AG10803 (cell line): ENCODE measurements at regions not wholly inside any gene's neighbourhood (a gene's known extent, or its start where the extent isn't known, plus 50 kb on each side); places are given as distances from the start of the nearest gene placed in this dataset.
"Not testable (repeated sequence)": the region's sequence is repeated elsewhere in the genome, so short reads cannot be mapped to it uniquely, and the experiment has no call there.

Experiments used
- DNase-seq: peaks from one replicate; pipeline ENCODE4 v3.0.0; 2010; ENCODE audit warnings: low read depth
- H3K4me3 ChIP-seq: 2 replicates; pipeline ENCODE4 v1.5.1; 2011; ENCODE audit warnings: mild to moderate bottlenecking, low read length, control low read depth
- TF ChIP-seq, protein P1 (sequence below): conservative IDR thresholded peaks from 2 replicates; pipeline ENCODE4 v1.5.1; 2011; ENCODE audit warnings: mild to moderate bottlenecking, low read length, control low read depth, inconsistent platforms

DNA sequence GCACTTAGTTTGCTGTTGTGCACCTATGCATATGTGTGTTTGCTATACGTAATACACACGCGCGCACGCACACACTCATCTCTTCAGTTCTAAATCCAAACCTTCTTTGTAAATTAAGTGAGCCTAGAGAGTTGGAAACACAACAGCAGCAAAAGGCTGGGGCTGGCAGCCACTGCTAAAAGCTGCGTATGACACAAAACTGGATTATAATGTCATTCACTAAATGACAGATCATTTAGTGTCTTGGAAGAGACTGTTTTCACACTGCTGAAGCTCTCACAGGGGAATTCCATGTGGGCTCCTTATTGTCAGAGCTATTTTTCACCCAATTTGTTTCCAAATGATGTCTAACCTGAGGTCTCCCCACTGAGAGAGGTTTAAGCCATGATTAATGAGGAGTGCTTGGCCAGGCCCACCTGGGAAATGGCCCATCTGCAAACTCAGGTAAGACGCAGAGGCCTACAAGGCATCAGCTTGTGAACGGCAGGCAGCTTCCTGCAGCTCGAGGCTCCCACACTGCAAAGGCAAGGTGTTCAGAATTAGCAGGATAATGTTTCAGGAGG, 94.2 kb downstream of the OLIG3 start:
- TF ChIP-seq, protein P1, sequence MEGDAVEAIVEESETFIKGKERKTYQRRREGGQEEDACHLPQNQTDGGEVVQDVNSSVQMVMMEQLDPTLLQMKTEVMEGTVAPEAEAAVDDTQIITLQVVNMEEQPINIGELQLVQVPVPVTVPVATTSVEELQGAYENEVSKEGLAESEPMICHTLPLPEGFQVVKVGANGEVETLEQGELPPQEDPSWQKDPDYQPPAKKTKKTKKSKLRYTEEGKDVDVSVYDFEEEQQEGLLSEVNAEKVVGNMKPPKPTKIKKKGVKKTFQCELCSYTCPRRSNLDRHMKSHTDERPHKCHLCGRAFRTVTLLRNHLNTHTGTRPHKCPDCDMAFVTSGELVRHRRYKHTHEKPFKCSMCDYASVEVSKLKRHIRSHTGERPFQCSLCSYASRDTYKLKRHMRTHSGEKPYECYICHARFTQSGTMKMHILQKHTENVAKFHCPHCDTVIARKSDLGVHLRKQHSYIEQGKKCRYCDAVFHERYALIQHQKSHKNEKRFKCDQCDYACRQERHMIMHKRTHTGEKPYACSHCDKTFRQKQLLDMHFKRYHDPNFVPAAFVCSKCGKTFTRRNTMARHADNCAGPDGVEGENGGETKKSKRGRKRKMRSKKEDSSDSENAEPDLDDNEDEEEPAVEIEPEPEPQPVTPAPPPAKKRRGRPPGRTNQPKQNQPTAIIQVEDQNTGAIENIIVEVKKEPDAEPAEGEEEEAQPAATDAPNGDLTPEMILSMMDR = no peak
- DNase-seq = no peak
- no peak overlapping the region for H3K4me3 ChIP-seq

DNA sequence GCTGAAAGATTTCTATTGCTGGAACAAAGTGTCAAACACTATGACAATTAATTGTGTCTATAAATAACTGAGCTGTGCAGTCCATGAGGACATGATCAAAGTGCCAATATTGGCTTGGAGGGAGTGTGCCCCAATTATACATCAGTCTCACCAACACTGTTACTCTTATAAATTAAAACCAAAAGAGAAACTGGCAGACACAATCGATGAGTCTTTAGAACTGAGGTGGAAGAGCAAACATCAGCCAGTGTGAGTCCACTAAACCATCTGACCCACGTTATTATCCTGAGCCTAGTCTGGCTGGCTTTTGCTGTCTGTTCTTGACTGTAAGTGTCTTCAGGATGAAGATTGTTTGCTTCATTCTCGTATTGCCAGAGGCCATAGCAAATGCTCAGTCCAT, 98.9 kb downstream of the OLIG3 start:
- TF ChIP-seq, protein P1 = no peak
- no peak overlapping the region for H3K4me3 ChIP-seq
- DNase-seq = no peak

DNA sequence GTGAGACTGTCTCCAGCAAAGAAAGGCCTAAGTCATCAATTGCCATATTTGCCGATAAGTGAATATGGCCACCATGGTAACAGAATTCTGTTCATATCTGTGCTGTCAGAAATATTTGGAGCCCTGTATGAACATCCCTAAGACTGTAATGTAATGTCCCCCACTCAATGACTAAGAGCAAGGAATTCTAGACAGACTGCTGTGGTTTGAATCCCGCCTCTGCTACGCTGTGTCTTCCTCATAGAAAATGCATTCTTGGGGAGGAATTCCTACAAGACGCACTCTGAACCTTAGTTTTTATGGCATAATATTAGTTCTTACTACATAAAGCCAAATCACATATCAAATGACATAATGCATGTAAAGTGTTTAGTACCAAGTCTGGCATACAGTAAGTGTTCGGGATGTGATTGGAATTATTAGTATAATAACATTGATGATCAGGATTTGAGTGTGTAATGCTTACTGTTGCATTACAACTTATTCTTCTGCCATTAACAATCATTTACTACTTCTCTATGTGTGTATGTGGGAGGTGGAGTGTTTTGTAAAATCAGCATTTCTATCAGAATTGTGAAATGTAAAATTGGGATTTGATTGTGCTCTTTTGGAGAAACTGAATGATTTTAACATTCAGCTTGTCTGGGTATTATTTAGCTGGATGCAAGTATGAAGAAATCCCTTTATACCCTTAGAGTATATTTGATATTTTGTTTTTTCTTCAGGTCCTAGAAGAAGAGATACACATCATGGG, 103.0 kb downstream of the OLIG3 start:
- H3K4me3 ChIP-seq = no peak overlapping the region
- no peak for DNase-seq
- TF ChIP-seq, protein P1 = no peak

DNA sequence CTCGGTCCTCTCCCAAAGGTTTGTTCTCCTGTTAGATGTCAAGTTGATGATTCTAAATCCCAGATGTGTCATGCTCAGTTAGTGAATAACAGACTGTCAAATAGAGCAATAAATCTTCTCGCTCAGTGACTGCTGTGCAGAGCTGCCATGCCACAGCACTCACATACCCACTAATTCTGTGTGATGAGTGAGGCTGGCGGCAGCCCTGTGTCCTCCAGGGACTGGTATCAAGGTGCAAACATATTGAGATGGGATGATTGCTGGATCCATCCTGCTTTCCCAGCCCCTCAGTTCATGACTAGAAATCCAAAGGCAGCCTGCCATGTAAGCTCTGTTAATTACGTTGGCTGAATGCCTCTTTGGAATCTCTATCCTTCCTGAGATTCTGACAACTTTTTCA, 103.9 kb downstream of the OLIG3 start:
- no peak overlapping the region for H3K4me3 ChIP-seq
- TF ChIP-seq, protein P1 = no peak
- no peak for DNase-seq

DNA sequence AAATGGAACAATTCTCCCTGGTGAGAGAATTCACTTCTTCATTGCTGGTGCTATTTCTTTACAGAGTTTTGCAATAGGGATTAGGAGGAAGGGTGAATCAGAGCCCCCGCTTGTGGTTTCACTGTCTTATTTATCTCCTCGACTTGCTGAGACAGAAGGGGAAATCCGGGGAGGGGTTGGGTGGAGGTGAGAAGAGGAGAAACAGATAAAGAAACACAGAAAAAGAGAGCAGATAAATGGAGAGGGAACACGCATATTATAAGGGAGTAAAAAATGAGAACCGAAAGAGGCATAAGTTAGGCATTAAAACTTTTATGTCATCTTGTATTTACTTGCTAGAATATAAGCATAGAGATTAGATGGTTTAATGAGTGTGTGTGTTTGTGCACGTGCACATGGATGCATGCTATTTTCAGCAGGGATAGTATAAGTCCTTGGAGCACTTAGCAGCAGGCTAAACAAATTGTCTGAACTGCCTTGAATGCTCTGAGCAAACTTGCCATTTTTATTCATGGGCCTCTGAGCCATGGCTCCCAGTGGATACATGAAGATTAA, 105.0 kb downstream of the OLIG3 start:
- TF ChIP-seq, protein P1 = no peak
- no peak for DNase-seq
- H3K4me3 ChIP-seq = no peak overlapping the region

DNA sequence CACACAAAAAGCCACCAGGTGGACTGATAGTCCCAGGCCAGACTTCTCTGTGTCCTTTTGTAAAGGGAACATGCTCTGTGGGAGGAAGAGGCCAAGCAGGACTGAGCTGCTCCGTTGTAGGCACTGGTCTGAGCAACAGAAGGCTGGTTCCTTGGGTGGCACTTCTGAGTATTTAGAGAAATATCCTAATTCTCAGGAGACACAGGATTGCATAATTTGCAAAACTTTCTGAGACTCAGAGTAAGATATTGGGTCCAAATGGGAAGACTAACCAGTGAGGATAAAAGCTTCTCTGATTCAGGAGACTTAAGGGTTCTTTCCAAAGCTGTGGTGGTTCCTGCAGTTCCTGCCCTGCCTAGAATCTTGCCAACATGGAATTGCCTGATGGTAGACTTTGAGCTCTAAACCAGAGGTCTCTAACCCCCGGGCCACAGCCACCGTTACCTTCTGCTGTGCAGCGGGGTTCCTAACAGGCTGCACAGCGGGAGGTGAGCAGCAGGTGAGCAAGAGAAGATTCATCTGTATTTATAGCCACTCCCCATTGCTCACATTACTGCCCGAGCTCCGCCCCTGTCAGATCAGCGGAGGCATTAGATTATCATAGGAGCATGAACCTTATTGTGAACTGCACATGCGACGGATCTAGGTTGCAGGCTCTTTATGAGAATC, 107.0 kb downstream of the OLIG3 start:
- DNase-seq = no peak
- TF ChIP-seq, protein P1 = no peak
- H3K4me3 ChIP-seq = no peak overlapping the region

DNA sequence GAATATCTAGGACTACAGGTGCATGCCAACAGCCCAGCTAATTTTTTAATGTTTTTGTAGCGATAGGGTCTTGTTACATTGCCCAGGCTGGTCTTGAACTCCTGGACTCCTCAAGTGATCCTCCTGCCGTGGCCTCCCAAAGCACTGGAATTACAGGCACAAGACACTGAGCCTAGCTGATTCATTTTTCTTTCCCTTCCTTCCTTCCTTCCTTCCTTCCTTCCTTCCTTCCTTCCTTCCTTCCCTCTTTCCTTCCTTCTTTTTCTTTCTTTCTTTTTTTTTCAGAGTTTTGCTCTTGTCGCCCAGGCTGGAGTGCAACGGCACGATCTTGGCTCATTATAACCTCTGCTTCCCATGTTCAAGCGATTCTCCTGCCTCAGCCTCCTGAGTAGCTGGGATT, 110.9 kb downstream of the OLIG3 start:
- DNase-seq, H3K4me3 ChIP-seq: not testable (repeated sequence)
